LNCaP clone FGC (cell line): ENCODE measurements at regions not wholly inside any gene's neighbourhood (a gene's known extent, or its start where the extent isn't known, plus 50 kb on each side); places are given as distances from the start of the nearest gene placed in this dataset.

Experiments used
- DNase-seq: peaks from one replicate; pipeline ENCODE4 v3.0.0-alpha.2; 2011; ENCODE audit warnings: low read depth
- H3K4me3 ChIP-seq: 2 replicates; pipeline ENCODE4 v1.5.1; 2011; ENCODE audit warnings: mild to moderate bottlenecking, low read depth, low read length, control low read depth
- CTCF ChIP-seq: IDR thresholded peaks from 2 replicates; pipeline ENCODE4 v1.5.1; 2012; ENCODE audit warnings: mild to moderate bottlenecking; ENCODE audit not compliant: control insufficient read depth, insufficient read depth; ENCODE audit errors: extremely low read depth

DNA sequence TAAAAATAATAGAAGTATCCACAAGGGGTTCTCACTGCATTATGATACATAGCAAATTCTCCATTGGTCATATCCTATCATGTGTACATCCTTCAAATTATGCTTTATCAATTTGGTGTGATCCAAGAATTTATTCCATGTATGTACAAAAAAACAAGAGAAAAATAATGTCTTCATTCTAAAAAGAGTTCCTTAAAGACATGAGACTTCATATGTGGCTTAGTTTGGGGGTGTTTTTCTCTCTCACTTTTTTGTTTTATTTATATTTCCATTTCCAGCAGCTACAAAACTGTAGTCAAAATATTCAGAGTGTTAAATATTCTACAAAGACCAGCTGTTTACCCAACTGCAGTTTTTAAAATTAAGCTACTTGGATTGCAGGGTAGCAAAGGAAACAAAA lies 972.0 kb downstream of the DTWD2 start:
- no peak for DNase-seq
- no peak overlapping the region for H3K4me3 ChIP-seq
- no peak for TF ChIP-seq CTCF

GRCh38 chr5:118015511-118015910 lies 972.8 kb downstream of the DTWD2 start:
- H3K4me3 ChIP-seq: no peak overlapping the region
- no peak for TF ChIP-seq CTCF

GRCh38 chr5:118009741-118010297 lies 978.5 kb downstream of the DTWD2 start:
- no peak for TF ChIP-seq CTCF
- no peak for DNase-seq
- H3K4me3 ChIP-seq: no peak overlapping the region

More at GRCh38 chr5:118015511-118015910, 972.8 kb downstream of the DTWD2 start:
- no peak for DNase-seq

DNA sequence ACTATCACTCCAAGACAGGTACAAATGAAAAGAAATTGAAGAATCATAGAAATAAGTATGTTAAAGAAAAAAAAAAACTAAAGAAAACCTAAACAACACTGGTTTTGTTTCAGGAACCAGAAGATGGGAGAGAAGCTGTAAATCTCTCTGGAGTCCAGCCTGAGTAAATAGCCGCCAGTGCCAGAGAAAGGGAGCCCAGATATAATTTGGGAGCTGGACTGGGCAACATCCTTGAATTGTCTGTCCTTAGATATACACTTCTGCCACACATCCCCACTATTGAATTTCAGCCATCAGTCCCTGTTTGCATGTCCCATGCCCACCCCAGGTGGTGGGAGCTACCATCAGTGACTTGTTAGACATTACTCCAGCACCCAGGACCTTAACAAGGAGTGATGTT lies 979.6 kb downstream of the DTWD2 start:
- H3K4me3 ChIP-seq: no peak overlapping the region
- no peak for TF ChIP-seq CTCF
- peak; percentile 25 for DNase-seq

GRCh38 chr5:118007262-118007661 lies 981.1 kb downstream of the DTWD2 start:
- no peak overlapping the region for H3K4me3 ChIP-seq
- DNase-seq: no peak
- no peak for TF ChIP-seq CTCF

- no peak for TF ChIP-seq CTCF
- no peak overlapping the region for H3K4me3 ChIP-seq
- no peak for DNase-seq
Measured at GRCh38 chr5:118006219-118006618, 982.1 kb downstream of the DTWD2 start.

GRCh38 chr5:117999939-118000549 lies 988.3 kb downstream of the DTWD2 start:
- TF ChIP-seq CTCF: no peak
- no peak overlapping the region for H3K4me3 ChIP-seq
- DNase-seq: no peak
